Stimulated activated CD4-positive, alpha-beta T cell treated with anti-CD3 and anti-CD28 coated beads, Interleukin-12 subunit alpha, Interleukin-12 subunit beta, amount 100 ng/mL, for 48 hours (primary cell): ENCODE measurements at regions not wholly inside any gene's neighbourhood (a gene's known extent, or its start where the extent isn't known, plus 50 kb on each side); places are given as distances from the start of the nearest gene placed in this dataset.
"Not testable (repeated sequence)": the region's sequence is repeated elsewhere in the genome, so short reads cannot be mapped to it uniquely, and the experiment has no call there.

ENCODE experiments used
- DNase-seq, 3 donors: peaks; one replicate each; pipeline ENCODE4 v3.0.0-alpha.2; 2020; ENCODE audit warnings: low read depth in 2 of 3, low spot score in 1 of 3

DNA sequence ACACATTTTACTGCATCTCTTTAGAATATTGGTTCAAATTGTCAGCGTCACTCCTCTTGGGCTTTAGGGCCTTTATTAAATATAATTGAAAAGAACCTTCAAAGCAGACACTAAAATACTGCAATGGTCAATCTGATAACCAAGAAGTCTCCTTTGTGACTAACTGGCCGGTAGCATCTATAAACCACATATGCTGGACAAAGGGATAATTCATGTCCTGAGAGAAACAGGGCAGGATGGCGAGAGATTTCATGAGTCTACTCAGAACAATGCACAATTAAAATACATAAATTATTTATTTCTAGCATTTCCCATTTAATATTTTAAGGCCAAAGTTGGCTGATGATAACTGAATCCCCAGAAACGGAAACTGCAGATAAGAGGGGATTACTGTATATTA, 1083.4 kb upstream of the CDH18 start:
- no peak for DNase-seq

DNA sequence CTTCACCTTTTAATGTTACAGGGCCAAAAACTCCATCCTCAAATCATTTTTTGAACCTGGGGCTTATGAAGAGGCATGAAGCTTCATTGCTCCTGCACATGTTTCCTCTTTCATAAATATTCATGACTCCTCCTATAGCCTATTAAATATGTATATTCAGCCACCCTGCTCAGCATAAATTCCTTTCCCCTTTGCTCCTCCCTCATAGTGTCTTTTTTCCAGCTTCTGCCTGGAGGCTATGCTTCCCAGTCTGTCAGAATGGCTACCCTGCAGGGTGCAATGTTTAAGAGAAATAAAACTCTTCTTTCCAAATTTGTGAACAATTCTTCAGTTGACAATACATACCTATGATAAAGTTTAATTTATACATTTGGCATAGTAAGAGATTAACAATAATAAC, 1082.9 kb upstream of the CDH18 start:
- no peak for DNase-seq

DNA sequence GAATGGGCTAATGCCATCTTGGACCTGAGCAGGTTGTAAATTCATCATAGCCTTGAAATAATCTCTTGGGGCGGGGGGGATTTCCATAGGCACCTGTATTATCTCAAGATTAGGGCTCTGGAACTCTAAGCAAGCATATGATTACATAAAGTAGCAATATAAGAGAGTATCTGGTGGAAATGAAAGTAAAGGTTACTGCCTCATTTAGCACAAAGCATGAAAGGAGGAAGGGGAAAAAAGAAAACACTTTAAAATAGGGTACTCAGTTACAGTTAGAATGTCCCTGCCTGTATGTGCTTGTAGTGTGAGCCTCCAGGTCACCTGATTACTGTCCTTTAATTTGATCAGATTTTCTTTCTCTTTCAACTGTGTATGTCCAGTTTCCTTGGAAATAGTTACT, 1079.7 kb upstream of the CDH18 start:
- no peak for DNase-seq

GRCh38 chr5:21063146-21063545, 1075.1 kb upstream of the CDH18 start:
- DNase-seq, result no peak

DNA sequence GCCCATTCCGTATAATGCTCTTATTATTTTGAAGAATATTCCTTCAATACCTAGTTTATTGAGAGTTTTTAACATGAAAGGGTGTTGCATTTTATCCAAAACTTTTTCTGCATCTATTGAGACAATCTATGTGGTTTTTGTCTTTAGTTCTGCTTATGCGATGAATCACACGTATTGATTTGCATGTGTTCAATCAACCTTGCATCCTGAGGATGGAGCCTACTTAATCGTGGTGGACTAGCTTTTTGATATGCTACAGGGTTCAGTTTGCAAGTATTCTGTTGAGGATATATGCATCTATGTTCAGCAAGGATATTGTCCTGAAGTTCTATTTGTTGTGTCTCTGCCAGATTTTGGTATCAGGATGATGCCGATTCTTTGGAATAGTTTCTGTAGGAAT, 1070.3 kb upstream of the CDH18 start:
- DNase-seq, result no peak

DNA sequence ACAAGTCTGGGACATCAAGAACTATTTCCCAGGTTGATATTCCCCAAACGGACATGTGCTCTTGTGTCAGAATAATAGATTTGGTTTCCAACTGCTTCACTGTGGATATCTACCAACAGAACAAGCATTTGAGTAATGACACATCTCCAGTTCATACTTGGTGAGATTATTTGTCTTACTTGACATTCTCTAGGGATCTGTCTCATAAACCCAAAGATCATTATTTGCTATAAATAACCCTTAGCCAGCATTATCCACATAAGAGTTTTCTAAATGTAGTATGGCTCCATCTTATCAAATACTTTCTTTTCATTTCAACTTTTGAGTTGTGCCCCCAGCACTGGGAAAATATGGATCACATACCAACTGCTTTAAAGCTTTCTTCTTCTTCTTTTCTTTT, 1063.9 kb upstream of the CDH18 start:
- no peak for DNase-seq

GRCh38 chr5:21049901-21050300, 1061.9 kb upstream of the CDH18 start:
- no peak for DNase-seq

- DNase-seq, result no peak
Measured at GRCh38 chr5:21030981-21031380, 1043.0 kb upstream of the CDH18 start.

DNA sequence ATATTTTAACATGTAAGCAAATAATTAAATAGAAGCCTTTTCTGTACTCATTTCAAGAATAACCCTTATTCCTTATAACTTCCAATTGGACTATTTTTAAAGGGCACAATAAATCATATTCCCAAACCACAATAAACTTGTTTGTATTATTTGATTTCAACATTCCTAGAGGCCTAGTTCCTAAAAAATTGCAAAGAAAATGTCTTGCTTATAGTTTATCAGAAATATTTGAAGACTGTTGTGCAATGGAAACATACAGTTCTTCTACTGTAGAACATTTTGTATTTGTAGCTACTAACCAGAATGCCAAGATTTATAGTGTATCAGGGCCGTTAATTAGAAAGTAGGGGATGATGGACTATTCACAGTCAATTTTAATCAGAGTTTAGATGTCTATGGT, 1037.0 kb upstream of the CDH18 start:
- DNase-seq, result no peak

DNA sequence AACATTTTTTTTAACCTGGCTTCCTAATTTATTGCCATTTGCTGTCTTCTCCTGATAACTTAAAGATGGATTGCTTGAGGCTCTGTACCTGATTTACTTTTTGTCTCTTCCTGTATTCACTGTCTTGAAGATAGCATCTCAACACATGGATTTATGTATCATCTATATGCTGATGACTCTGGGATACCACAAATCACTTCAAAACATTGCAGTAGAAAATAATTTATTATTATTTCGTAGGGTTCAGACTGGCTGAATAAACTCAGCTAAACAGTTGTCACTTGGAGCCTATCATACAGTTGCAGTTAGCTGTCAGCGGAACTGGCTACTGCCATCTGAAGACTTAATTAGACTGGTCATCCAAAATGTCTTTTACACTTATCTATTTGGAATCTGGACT, 1025.2 kb upstream of the CDH18 start:
- no peak for DNase-seq

DNA sequence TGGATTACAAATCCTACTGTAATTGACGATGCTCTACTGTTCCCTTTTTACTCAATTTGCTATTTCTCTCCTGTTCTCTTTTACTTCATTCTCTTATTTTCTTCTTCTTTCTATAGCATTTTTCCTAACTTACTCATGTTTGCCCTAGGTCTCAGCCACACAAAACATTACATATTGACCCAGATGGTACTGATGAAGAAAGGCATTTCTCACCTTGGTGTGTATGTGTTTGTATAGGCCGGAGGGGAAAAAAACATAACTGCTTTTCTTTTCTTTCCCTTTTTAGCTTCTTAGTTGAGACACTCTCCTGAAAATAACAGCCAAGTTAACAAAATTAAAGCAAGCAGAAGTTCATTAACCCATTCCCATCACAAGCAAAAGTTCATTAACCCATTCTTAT, 1019.8 kb upstream of the CDH18 start:
- no peak for DNase-seq

- DNase-seq, result not testable (repeated sequence)
Measured at GRCh38 chr5:20988933-20989332, 1000.9 kb upstream of the CDH18 start.

GRCh38 chr5:20985754-20986153, 997.8 kb upstream of the CDH18 start:
- DNase-seq, result no peak

DNA sequence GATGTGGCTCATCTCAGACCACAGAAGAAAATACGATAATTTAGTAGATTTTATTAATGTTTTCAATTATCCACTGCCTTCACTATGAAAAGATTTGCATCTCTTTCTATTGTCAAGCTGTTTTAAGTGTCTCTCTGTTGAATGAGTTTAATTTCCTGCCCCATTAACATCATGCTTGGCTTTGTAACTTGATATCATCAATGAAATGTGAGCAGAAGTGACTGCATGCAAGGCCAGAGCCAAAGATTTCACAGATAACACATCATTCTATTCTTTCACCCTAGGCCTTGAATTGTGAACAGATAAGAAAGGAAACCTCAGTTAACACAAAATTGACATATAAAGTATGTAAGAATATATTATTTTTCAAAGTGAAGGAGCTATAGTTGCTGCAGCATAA, 986.4 kb upstream of the CDH18 start:
- DNase-seq, result no peak

DNA sequence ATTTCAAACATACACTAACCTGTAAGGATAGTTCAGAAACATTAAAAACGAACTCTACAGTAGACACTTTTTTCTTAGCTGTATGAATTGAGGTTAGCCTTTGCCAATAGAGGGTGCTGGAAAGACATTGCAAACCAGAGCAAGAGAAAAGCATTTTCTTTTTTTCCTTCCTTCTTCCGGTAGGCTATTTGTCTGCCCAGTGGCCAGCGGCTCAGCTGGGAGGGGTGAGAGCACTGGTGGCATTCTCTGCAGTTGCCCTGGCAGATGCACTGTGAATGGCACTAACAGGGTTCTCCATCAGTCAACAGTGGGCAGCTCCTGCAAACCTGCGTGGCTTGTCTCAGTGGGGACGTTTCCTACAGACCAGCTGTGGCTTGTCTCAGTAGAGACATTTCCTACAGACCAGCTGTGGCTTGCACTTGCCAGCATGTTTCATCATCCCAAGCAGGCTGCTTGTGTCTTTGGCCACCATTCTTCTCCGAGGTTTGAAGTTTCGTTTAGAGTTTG, 984.5 kb upstream of the CDH18 start:
- no peak for DNase-seq

DNA sequence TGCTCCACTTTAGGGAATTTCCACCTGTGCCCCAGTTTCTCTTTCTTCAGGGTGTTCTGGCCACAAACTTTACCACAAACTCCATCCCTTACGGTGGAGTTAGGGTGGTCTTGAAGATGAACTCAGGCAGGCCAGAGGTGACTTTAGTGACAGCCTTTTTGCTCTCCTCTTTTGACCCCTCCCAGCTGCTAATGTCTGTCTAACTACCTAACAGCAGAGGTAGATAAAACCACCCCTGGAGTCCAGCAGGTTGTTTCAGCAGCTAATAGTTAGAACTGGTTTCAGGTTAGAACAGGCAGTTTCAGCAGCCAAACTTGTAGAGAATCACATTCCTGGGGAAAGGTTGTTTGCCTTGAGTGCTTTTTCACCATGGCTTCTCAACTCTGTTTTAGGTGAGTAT, 971.3 kb upstream of the CDH18 start:
- no peak for DNase-seq

DNA sequence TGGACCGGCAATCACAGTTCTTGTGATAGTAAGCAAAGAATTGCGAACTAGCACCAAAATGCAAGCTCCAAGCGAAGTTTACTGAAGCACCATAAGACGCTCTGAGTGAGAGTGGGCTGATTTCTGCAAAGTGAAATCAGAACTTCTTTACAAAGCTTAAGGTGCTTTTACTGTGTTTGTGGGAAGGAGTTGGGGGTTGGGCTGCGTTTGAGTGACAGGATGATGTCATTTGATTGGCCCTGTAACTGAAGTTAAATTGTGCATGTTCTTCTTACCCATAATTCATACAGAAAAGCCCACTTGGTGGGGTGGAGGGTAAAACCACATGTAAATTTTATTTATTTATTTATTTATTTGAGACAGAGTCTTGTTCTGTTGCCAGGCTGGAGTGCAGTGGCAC, 970.6 kb upstream of the CDH18 start:
- DNase-seq, result no peak

- no peak for DNase-seq
Measured at GRCh38 chr5:20956134-20956533, 968.1 kb upstream of the CDH18 start.

DNA sequence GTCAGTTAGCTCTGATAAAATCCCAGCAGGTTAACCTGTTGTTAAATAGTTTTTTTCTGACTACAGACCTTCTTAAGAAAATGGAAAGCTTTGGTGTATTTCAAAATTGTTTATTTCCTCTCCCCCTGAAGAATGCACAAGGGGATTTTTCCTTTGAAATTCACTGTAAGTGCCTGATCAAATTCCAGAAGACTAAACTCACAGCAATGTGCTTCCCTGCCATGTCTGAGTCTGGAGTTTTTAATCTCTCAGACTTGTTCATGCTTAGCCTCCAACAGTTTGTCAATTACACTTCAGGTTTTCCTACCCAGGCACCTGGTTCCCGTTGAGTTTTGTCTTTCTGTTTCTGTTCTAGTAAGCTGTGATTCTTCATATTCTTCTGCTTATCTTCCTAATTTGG, 961.6 kb upstream of the CDH18 start:
- DNase-seq, result no peak

DNA sequence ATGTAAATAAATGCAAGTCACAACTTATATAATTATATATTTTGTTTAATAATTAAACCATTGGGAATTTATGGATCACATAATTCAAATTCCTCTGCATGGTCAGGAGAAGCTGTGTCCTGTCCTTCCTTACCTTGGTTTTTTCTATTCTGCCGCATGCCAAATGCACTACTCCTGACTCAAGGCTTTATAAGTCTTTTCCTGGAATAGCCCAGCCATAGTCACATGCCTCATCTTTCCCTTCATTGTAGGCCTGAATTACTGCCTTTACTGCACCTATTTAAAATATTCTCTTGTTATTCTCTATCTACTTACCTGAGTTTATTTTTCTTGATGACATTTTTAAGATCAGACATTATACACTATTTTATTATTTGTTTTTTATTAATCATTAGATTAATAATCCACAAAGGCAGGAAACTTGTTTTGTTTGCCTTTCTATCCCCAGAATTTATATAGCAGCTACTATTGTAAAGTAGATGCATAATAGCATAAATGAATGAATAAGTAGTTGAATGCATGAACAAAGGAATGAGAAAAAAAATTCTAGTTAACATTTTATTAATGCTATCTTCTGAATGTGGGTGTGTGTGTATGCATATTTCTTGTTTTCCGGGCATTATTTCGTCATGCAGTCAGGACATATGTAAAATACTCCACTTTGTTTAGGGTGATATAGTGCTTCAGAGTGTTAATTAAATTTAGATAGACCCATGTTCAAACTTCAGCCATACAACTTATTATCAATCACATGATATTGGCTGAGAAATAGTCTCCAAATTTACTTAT, 955.4 kb upstream of the CDH18 start:
- DNase-seq, result not testable (repeated sequence)

DNA sequence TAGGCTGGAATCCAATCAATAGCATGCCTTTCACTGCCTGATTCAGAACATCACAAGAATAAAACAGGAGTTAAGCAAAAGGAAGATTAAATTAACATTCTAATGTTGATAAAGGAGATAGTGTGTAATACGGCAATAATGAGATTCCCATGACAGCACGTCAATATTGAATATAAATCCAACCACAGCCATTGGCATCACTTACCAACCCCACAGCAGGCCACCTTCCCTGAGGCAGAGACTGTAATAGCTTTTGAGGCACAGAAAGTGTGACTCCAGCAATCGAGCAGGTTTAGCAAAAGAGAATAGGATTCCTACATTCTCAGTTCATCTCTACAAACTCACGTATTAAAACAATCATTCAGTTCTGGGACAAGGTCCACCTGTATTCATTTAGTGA, 954.6 kb upstream of the CDH18 start:
- DNase-seq, result not testable (repeated sequence)

- not testable (repeated sequence) for DNase-seq
Measured at GRCh38 chr5:20940786-20941185, 952.8 kb upstream of the CDH18 start.

DNA sequence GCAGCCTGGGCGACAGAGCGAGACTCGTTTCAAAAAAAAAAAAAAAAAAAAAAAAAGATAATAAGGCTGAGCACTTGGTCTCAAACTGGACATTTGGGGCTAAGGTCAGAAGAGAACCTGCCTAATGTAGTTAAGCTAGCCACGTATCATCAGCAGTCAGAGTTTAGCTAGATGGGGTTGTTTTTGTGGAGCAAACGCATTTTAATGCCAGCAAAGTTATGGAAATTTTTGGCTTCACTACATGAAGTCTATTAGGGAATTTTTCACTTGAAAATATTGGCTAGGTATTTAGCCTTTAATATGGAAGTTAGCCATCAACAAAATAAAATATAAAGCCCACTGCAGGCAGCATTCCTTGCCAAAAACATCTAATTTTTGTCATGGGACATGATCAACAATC, 902.9 kb upstream of the CDH18 start:
- not testable (repeated sequence) for DNase-seq
